ENCODE measurements at regions not wholly inside any gene's neighbourhood (a gene's known extent, or its start where the extent isn't known, plus 50 kb on each side); places are given as distances from the start of the nearest gene placed in this dataset.

GRCh38 chr2:219719521-219719920, 92.1 kb downstream of the SLC4A3 start:
- Histone ChIP-seq H3K27me3 (no peaks in the 10 kb centered on the region), H3K4me3 (no peak overlapping the region), H3K4me1 (no peaks in the 10 kb centered on the region), H3K9me3 (no peaks in the 10 kb centered on the region), H3K27ac (no peak overlapping the region), H3K36me3 (no peaks in the 10 kb centered on the region)
- ATAC-seq (no peak), DNase-seq (no peak)
- intact Hi-C loops (cut with DNase I) = no loop called here
- TF ChIP-seq CTCF (IDR thresholded peaks at IDR 0.05) = no peak

GRCh38 chr2:219720956-219721355, 93.5 kb downstream of the SLC4A3 start:
- intact Hi-C loops (cut with DNase I) = no loop called here
- H3K4me1 ChIP-seq = no peaks in the 10 kb centered on the region
- no peaks in the 10 kb centered on the region for H3K27me3 ChIP-seq
- ATAC-seq (no peak), DNase-seq (no peak)
- H3K4me3 ChIP-seq = no peak overlapping the region
- TF ChIP-seq CTCF (IDR thresholded peaks at IDR 0.05) = no peak
- H3K9me3 ChIP-seq = no peaks in the 10 kb centered on the region
- no peak overlapping the region for H3K27ac ChIP-seq
- H3K36me3 ChIP-seq = no peaks in the 10 kb centered on the region

GRCh38 chr2:219722276-219722879, 94.9 kb downstream of the SLC4A3 start:
- DNase-seq (no peak), ATAC-seq (peak; percentile 42)
- H3K4me1 ChIP-seq = no peaks in the 10 kb centered on the region
- no peak for TF ChIP-seq CTCF (IDR thresholded peaks at IDR 0.05)
- no peak overlapping the region for H3K4me3 ChIP-seq
- H3K27me3 ChIP-seq = no peaks in the 10 kb centered on the region
- no peaks in the 10 kb centered on the region for H3K36me3 ChIP-seq
- intact Hi-C loops (cut with DNase I) = no loop called here
- no peaks in the 10 kb centered on the region for H3K9me3 ChIP-seq
- H3K27ac ChIP-seq = no peak overlapping the region

GRCh38 chr2:219723311-219723710, 95.9 kb downstream of the SLC4A3 start:
- ATAC-seq (no peak), DNase-seq (no peak)
- no peaks in the 10 kb centered on the region for H3K27me3 ChIP-seq
- no peaks in the 10 kb centered on the region for H3K4me1 ChIP-seq
- intact Hi-C loops (cut with DNase I) = no loop called here
- no peaks in the 10 kb centered on the region for H3K36me3 ChIP-seq
- H3K9me3 ChIP-seq = no peaks in the 10 kb centered on the region
- TF ChIP-seq CTCF (IDR thresholded peaks at IDR 0.05) = no peak
- no peak overlapping the region for H3K27ac ChIP-seq
- no peak overlapping the region for H3K4me3 ChIP-seq

GRCh38 chr2:219724628-219725027, 97.2 kb downstream of the SLC4A3 start:
- intact Hi-C loops (cut with DNase I) = no loop called here

More at GRCh38 chr2:219724628-219725027, 97.2 kb downstream of the SLC4A3 start:
- H3K27ac ChIP-seq = no peak overlapping the region
- H3K36me3 ChIP-seq = no peaks in the 10 kb centered on the region
- ATAC-seq (no peak), DNase-seq (no peak)
- H3K4me3 ChIP-seq = no peak overlapping the region
- no peaks in the 10 kb centered on the region for H3K9me3 ChIP-seq
- no peak for TF ChIP-seq CTCF (IDR thresholded peaks at IDR 0.05)
- no peaks in the 10 kb centered on the region for H3K27me3 ChIP-seq
- H3K4me1 ChIP-seq = no peaks in the 10 kb centered on the region
